ENCODE measurements at regions not wholly inside any gene's neighbourhood (a gene's known extent, or its start where the extent isn't known, plus 50 kb on each side); places are given as distances from the start of the nearest gene placed in this dataset.
"Not testable (repeated sequence)": the region's sequence is repeated elsewhere in the genome, so short reads cannot be mapped to it uniquely, and the experiment has no call there.

DNA sequence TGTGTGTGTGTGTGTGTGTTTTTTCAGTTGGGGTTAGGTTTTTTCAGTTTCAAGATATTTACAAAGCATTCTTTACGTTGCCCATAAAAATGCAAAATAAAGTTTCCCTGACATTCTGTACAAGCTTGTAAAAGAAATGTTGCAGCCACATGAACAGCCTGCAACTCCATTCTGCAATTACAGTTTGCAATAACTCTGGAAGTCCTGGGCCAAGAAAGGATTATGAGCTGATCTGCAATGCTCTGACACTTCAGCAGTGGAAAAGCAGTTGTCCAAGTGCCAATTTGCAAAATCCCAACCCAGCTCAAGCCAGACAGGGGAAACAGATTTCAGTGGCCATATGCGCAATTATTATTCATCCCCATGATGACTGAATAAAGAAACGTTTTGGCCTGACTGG is 322.1 kb downstream of the MEX3B start:
- peak; percentile 44 for DNase-seq (ENCODE audit: low spot score)

DNA sequence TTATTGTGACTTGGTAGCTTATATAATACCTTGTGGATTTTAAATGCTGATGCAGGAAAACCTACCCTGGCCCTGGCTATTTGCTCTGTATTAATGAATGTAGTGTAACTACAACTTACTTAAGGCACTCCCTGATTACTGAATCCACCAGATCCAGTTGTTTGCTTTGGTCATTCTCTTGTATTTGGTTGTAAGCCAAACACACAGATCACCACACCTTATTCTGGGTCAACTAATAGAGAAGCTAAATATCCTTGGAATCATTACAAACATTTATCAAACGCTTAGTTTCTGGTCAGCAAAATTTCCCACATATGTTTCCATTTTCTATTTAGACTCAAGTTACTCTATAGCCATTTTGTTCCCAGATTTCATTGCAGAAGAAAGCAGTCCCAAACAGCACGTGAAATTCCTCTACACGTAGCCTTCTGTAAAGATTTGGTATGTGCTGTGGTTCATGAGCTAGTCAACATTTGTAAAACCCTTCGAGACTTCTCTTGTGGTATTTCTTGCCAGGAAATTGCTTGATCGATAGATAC is 322.6 kb downstream of the MEX3B start:
- no peak for DNase-seq (ENCODE audit: low spot score)

DNA sequence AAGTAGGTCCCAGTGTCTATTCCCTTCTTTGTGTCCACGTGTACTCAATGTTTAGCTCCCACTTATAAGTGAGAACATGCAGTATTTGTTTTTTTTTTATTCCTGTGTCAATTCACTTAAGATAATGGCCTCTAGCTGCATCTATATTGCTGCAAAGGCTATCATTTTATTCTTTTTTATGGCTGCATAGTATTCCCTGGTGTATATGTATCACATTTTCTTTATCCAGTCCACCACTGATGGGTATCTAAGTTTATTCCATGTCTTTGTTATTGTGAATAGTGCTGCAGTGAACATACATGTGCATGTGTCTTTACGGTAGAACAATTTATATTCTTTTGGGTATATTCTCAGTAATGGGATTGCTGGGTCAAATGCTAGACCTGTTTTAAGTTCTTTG is 329.4 kb downstream of the MEX3B start:
- DNase-seq (ENCODE audit: low spot score): not testable (repeated sequence)

DNA sequence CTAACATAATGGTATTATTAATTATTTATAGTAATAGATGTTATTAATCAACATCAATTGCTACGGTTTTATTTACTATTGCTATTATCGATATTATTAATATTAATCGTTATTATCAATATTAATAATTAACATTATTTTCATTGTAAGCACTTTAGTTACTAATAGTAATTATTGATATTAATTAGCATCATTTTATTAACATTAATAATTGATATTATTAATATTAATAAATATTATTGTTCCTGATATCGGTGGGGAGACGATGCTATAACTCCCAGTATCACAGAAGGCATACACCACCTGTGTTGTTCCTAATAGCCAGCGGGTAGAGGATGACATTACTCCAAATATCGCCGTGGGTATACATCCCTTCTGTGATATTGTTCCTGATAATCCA is 335.5 kb downstream of the MEX3B start:
- DNase-seq (ENCODE audit: low spot score): no peak

DNA sequence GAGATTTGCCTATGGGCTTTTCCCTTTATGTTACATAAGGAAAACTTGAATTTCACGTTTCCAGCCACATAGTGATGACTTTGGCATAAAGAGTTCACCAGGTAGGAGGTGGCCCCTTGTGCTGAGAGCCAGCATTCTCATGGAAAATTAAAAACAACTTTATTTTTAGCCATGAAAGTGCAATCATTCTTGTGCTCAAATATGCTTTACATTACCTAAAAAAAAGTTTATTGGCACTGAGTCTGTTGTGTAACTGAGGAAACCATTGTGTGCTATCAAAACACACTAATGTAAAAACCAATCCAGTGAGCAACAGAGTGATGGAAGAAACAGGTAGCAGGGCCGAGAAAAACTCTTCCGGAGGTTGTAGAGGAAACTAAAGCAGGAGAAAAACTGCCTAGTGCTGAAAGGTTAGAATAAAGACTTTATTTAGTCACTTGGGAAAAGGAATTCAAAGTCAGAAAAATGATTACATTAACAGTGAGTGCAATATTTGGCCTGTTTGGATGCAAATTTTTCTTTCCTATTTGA is 332.9 kb upstream of the TMC3 start:
- DNase-seq (ENCODE audit: low spot score): not testable (repeated sequence)

DNA sequence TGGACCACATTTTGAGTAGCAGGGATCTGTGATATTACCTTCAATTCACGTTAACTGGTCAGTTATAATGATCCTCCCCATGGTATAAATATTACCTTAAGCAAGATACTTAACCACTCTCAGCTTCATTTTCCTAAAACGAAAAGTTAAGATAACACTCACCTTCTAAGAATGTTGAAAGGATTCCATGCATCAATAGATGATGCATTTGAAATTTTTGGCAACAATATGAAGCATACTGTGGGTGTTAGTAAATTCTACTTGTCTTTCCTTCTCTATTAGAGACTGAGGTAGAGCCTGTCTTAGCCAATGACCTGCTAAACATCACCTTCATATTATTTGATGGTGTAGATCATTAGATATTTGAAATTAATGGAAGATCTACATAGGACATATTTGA is 331.7 kb upstream of the TMC3 start:
- not testable (repeated sequence) for DNase-seq (ENCODE audit: low spot score)

DNA sequence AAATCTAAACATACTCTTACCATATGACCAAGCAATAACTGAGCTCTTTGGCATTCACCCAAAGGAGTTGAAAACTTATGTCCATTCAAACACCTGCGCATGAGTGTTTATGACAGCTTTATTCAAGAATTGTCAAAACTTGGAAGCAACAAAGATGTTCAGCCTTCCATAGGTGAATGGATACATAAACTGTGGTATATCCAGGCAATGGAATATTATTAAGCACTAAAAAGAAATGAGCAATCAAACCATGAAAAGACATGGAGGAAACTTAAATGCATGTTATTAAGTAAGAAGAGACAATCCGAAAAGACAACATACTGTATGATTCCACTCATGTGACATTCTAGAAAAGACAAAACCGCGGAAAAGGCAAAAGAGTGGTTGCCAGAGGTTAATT is 312.0 kb upstream of the TMC3 start:
- no peak for DNase-seq (ENCODE audit: low spot score)

DNA sequence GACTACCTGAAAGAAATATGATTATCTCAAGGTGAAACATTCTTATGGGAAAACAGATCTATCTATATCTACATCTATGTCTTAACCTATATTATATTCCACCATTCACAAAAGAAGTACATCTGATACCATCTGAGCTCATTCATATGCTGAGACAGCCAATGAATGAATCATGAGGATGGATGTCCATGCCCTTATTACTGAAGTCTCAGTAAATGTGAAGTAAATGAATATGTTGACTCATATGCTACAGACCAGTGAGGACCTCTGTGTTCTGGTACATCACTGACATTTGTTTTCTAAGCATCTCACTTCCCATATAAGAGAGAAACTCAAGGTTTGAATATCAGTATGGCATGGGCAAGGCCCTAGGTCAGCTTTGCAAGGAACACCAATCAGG is 311.2 kb upstream of the TMC3 start:
- no peak for DNase-seq (ENCODE audit: low spot score)

DNA sequence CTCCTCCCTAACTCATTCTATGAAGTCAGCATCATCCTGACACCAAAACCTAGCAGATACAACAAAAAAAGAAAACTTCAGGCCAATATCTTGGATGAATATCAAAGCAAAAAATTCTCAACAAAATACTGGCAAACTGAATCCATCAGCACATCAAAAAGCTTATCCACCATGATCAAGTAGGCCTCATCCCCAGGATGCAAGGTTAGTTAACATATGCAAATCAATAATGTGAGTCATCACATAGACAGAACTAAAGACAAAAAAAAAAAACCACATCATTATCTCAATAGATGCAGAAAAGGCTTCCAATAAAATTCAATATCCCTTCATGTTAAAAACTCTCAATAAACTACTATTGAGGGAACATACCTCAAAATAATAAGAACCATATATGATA is 306.8 kb upstream of the TMC3 start:
- DNase-seq (ENCODE audit: low spot score): no peak

DNA sequence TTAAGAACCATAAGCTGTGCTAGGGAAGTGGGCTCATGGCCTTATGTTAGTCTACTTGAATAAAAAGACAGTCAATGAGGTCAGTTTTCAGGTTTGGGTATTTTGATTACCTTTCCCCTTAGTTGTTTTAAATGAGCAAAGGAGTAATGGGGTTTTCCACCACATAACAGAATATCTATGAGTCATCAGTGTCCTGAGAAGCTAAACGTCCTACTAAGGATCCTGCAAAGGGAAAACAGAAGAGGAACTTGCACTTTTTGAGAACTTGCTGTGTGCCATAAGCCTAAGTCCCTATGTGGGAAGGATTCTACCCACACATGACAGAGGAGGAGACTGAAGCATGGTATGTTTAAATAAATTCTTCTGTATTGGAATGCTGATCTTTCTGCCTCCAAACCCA is 292.8 kb upstream of the TMC3 start:
- DNase-seq (ENCODE audit: low spot score): no peak

DNA sequence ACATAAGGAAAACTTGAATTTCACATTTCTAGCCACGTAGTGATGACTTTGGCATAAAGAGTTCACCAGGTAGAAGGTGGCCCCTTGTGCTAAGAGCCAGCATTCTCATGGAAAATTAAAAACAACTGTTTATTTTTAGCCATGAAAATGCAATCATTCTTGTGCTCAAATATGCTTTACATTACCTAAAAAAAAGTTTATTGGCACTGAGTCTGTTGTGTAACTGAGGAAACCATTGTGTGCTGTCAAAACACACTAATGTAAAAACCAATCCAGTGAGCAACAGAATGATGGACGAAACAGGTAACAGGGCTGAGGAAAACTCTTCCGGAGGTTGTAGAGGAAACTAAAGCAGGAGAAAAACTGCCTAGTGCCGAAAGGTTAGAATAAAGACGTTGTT is 287.0 kb upstream of the TMC3 start:
- no peak for DNase-seq (ENCODE audit: low spot score)

DNA sequence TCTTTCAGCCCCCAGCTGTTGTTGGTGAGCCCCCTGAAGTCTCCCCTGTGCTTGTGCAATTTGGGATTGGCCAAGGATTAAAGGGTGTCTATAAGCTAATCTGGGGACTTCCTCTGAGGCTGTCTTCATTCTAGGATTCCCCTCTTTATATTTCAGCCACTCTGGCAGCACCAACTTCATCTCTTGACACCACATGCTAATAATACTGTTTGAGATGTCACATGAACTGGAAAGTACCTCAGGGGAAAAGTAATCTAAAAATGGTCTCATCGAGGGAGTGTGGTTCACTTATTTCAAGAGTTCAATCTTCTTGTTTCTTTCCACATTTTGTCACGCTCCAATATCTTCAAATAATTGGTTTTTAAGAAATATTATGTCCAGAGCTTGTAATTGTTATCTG is 279.2 kb upstream of the TMC3 start:
- DNase-seq (ENCODE audit: low spot score): no peak

DNA sequence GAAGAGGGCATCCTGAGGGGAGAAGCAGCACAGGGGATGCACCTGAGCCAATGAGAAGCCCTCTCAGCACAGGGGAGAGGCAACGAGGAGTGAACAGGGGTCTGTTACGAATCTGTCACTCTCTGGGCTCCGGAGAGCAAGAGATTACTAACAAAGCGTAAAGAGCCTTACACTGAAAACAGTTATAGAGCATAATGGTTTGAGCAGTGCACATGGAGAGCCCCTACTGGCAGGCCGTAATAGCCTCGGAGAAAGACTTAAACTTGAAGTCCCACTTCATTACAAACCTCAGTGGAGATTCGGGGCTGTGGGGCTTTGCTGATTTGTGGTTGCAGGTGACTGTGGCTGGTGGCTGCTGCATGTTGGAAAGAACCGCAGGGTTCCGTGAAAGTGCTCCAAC is 271.5 kb upstream of the TMC3 start:
- DNase-seq (ENCODE audit: low spot score): no peak

DNA sequence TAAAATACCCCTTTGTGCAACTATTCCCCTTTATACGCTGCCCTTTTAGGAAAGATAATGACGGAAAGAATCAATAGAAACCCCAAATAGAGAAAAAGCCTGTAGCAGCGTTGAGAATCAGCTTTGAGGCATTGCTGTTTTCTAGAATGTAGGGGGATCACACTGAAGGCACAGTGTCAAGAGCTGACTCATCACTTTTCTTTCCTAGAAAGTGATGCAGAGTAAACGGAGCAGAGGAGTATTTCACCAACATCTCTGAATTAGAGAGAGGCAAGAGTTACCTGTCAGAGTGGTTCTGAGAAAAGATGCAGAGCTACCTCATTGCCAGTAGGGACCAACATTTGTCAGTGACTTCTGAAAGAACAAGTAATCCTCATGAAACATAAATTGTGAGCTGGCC is 269.8 kb upstream of the TMC3 start:
- DNase-seq (ENCODE audit: low spot score): no peak

DNA sequence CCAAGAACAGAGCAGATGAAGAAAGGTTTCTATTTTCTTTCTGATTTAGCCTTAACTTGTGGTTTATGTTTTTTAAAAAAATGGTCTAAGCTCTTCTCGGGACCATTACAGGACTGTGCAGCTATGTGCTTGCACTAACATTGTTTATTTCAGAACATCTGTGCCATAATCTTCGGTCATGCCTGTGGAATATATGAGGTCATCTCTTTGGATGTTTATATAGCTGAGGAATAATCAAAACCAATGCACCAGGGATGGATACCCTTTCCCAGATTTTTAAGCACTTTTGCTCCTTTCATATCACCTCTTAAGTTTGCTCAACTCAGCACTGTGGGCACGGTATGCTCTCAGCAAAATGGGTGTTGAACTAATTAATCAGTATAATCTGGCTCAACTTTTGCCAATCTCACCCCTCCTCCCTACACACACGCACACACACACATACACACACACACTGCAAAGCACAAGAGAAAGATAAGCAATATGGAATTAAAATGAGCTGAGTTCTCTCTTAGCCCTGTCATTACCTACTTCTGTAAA is 268.5 kb upstream of the TMC3 start:
- DNase-seq (ENCODE audit: low spot score): no peak

DNA sequence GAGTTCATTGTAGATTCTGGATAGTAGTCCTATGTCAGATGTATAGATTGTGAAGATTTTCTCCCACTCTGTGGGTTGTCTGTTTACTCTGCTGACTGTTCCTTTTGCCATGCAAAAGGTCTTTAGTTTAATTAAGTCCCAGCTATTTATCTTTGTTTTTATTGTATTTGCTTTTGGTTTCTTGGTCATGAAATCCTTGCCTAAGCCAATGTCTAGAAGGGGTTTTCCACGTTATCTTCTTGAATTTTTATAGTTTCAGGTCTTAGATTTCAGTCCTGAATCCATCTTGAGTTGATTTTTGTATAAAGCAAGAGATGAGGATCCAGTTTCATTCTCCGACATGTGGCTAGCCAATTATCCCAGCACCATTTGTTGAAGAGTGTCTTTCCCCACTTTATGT is 262.1 kb upstream of the TMC3 start:
- DNase-seq (ENCODE audit: low spot score): not testable (repeated sequence)

DNA sequence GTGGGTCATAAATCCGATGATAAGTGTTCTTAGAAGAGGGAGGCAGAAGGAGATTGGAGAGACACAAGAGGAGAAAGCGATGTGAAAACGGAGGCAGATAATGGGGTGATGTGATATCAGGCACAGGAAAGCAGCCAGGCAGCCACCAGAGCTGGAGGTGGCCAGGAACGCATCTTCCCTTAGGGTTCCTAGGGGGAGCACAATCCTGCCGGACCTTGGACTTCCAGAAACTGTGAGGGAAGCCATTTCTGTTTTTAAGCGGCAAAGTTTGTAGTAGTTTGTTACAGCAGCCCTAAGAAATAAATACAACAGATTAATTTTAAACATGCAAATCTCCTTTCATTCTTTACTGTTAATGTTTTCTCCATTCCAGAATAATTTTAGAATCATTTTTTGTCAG is 259.9 kb upstream of the TMC3 start:
- no peak for DNase-seq (ENCODE audit: low spot score)

DNA sequence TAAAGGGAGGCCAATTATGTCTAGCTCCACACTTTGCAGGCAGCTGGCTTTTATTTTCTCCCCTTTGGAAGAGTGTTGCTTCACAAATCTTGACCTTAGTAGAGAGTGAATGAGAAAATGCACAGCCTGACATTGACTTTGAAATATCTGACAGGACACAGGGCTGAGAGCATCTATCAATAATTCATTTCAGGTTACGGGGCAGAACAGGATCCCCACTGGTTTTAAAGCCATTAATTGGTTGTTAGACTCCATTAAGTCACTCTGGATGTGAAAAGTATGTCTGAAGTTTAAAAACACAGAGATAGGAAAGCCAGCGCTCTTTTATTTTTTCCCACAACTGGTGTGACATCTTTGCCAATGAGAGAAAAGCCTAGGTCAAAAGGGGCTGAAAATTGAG is 251.9 kb upstream of the TMC3 start:
- DNase-seq (ENCODE audit: low spot score): no peak

DNA sequence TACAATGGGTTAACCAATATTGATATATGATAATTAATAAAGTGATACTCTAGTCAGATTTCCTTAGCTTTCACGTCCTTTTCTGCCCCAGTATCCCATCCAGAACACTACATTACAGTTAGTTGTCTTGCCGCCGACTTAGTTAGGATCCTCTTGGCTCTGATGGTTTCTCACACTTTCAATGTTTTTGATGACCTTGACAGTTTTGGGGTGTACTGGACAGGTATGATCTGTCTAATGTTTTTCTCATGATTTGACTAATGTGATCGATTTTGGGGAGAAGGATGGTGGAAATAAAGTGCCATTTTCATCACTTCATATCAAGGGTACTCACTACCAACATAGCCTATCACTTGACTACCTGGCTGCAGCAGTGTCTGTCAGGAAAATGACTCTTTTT is 245.0 kb upstream of the TMC3 start:
- DNase-seq (ENCODE audit: low spot score): no peak

DNA sequence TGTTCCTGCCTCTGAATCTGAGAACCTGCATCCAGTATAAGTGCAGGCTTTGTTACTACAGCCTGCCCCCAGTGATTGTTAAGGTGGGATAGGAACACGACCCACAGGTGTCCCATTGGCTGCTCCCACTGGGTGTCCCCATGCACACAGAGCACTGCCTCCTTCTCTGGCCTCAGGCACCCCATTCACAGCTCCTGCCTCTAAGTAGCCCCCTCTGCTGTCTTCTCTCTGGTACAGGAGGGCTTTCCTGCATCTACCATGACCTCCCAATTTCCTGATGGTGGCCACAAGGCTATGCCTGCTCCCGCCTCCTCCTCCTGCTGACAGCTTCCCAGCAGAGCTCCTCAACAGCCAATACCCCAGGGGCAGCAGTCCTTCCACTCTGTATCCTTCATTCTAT is 238.6 kb upstream of the TMC3 start:
- no peak for DNase-seq (ENCODE audit: low spot score)

DNA sequence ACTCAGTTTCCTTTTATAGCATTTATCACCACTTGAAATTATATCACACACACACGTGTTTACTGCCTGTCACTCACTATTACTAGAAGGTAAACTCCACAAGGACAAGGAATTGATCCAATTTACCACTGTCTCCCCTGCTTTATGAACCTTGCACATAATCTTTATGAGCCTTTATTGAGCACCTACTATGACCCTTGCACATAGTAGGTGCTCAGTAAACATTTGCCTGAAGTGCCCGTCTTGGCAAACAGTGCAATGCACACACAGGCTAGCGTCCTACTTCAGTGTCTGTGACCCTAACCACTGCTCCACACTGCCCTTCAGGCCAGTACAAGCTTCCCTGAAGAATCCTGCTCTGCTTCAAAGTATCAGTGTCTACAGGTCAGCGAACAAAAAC is 237.7 kb upstream of the TMC3 start:
- DNase-seq (ENCODE audit: low spot score): no peak

DNA sequence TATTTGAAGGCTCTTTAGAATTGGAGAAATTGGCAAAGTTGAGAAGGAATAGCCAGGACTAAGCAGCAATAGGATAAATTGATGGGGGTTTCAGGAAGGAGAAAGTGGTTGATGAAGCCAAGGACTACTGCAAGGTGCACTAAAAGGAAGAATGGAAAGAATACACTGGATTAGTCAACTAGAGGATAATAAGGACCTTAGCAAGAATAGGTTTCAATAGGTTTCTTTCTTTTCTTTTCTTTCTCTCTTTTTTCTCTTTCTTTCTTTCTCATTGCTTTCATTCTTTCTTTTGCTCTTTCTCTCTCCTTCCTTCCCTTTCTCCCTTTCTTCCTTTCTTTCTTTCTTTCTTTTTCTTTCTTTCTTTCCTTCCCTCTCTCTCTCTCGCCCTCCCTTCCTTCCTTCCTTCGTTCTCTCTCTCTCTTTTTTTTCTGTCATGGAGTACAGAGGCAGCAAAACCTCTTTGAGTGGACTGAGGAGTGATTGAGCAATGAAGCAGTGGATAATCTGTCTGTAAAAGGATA is 234.4 kb upstream of the TMC3 start:
- no peak for DNase-seq (ENCODE audit: low spot score)

DNA sequence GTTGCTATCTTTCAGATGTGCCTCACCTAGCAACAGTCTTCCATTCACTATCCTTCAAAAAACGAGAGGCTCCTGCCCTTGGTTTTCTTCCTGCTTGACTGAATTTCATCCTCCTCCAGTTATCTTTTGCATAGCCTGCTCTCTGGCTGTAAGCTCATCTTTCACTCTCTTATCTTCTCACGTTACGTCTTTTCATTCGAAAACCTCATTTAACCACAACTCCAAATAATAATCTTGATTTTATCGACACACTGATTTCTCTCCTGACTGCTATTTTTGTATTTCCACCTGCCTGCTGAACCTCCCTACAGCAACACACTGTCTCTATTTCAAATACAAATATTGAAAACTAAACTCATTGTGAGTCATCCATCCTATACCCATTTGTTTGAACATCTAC is 230.7 kb upstream of the TMC3 start:
- DNase-seq (ENCODE audit: low spot score): no peak
